Activated CD4-positive, alpha-beta T cell treated with anti-CD3 and anti-CD28 coated beads, Interleukin-2, amount 50 U/mL, for 48 hours (primary cell): ENCODE measurements at regions not wholly inside any gene's neighbourhood (a gene's known extent, or its start where the extent isn't known, plus 50 kb on each side); places are given as distances from the start of the nearest gene placed in this dataset.

Source experiments
- DNase-seq, 2 experiments: peaks; one replicate each; pipeline ENCODE4 v3.0.0-alpha.2; 2020

DNA sequence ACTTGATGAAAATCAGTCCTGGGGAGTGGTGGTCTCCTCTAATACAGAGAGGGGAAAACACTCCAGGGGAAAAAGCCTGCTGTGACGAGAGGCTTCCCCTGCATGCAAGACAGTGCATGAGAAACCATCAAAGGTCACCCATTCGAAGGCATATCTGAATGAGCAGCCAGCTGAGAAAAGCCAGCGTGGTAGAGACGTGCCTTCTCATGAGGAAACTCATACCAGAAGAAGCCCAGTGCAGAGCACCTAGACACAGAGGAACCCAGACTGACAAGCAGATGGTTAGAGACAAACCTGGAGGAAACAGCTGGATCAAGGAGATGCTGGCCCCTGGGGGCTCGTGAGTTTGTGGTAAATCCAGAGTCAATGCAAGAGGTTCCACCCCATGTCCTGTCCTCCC, 534.8 kb downstream of the BRD1 start:
- no peak for DNase-seq

- DNase-seq, result no peak
Measured at GRCh38 chr22:49291781-49292180, 535.9 kb downstream of the BRD1 start.

DNA sequence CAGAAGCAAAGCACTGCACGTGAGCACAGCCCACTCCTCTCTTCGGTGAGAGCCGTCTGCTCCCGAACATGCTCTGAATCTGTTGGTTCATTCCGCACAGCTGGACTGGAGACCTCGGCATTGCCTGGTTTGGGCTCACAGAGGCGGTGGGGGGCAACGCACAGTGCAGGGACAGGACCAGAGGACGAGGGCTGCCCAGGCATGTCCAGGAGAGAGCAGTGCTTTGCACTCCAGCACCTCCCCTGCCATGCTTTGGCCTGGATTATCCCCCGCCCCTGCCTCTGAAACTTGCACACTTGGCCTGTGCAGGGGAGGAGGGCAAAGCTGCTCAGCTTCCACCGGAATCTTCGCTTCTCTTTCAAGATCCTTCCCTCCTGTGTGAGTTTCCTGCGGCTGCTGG, 536.5 kb downstream of the BRD1 start:
- no peak for DNase-seq

- DNase-seq, result no peak
Measured at GRCh38 chr22:49290711-49291110, 537.0 kb downstream of the BRD1 start.

GRCh38 chr22:49289822-49290679, 537.6 kb downstream of the BRD1 start:
- no peak for DNase-seq

GRCh38 chr22:49286181-49286760, 541.4 kb downstream of the BRD1 start:
- DNase-seq, result no peak

DNA sequence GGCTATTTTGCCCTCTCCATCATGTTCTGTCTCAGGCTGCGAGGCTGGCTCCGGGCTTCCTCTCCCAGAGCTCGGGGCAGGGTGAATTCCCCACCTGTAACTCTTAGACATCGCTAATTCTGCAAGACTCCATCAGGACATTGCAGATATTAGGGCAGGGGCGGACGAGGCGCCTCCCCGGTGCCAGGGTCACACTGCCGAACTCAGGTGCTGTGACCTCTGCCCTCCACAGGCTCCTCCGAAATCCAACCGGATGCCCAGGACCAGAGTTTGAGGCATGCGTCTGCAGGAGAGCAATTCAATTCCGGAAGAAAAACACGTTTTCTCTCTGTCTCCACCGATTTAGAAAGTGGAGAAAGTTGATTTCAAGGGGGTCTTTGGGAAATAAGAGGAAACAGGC, 542.7 kb downstream of the BRD1 start:
- DNase-seq, result no peak

- DNase-seq, result no peak
Measured at GRCh38 chr22:49284056-49284784, 543.5 kb downstream of the BRD1 start.

- DNase-seq, result no peak
Measured at GRCh38 chr22:49282596-49282995, 545.1 kb downstream of the BRD1 start.

- DNase-seq, result no peak
Measured at GRCh38 chr22:49281467-49282340, 546.0 kb downstream of the BRD1 start.

- DNase-seq, result no peak
Measured at GRCh38 chr22:49278340-49278739, 549.3 kb downstream of the BRD1 start.

DNA sequence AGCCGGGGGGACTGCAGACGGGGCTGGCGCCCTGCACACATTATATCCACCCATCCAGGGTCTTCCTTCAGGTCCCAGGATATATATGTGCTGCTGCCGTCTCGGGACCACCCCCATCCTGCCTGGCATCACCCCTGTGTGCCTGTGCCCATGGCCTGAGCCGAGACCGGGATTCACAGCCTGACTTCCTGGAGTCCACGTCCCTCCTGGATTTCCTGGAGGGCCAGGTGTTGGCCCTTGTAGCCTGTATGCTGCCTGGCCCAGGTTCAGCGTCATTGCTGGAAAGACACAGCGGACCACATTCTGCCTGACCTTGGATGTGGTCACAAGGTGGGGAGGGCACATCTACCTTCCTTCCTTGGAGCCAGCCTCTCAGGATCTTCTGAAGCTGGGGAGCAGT, 551.1 kb downstream of the BRD1 start:
- DNase-seq, result no peak

DNA sequence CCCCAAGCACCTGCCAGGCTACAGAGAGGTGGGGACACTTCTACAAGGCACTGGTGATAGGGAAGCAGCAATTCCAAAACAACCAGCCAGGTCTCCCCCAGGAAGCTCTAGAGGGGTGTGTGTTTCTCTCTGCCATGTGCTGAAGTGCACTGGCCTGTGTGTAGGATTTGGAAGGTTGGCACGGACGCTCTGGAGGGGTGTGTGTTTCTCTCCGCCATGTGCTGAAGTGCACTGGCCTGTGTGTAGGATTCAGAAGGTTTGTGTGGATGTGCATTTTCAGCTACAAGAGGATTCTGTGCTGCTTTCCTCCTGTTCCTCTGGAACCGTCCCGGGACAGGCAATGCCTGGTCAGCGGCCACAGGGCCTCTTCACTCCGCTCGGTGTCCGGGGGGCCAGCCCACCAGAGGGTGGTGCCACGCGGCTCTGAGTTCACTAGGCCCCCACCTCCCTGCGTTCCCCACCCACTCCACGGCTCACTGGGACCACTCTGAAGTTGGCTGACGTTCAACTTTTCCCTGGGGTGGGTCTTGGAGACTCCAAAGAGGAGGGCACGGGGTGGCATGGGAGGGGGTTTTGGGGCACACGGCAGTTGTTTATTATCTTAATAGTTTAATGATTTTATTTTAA, 552.8 kb downstream of the BRD1 start:
- DNase-seq, result no peak

DNA sequence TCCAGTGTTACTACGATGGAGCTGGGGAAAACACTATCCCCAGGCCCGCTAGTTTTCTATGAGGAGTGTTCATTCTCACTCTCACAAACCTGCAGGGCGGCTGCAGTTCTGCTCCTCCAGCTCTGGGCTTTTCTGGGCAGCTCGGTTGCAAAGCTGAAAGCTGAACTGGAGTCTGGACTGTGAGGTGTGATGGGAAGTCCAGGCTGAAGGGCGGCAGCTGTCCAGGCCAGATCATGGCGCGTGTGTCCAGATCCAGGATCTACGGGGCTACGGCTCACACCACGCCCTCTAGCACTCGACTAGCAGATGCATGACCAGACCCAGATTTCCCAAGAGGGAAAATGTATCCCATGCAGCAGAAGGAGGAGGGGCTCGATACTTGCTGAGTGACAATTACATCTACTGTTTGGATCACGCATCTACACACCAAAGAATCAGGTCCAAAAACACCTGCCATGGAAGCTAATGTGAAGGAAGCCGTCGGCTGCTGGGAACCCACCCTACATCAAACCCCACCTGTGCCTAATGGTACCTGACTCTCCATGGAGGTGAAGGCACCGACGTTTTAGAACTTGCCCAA, 555.0 kb downstream of the BRD1 start:
- DNase-seq, result no peak

DNA sequence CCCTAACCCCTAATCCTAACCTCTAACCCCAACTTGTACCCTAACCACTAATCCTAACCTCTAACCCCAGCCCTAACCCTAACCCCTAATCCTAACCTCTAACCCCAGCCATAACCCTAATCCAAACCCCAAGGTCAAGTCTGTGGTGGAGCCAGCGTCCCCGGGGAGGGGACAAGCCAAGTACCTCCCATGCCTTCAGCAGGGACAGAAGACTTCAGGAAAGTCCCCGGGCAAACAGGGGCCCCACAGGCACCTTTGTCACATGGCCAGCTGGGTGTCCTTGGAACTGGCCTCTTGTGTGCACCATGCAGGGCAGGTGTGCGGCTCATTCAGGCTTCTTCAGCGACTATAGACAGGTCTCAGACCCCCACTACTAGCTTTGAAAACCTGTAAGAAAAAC, 555.8 kb downstream of the BRD1 start:
- DNase-seq, result no peak

- DNase-seq, result no peak
Measured at GRCh38 chr22:49271369-49271727, 556.3 kb downstream of the BRD1 start.

DNA sequence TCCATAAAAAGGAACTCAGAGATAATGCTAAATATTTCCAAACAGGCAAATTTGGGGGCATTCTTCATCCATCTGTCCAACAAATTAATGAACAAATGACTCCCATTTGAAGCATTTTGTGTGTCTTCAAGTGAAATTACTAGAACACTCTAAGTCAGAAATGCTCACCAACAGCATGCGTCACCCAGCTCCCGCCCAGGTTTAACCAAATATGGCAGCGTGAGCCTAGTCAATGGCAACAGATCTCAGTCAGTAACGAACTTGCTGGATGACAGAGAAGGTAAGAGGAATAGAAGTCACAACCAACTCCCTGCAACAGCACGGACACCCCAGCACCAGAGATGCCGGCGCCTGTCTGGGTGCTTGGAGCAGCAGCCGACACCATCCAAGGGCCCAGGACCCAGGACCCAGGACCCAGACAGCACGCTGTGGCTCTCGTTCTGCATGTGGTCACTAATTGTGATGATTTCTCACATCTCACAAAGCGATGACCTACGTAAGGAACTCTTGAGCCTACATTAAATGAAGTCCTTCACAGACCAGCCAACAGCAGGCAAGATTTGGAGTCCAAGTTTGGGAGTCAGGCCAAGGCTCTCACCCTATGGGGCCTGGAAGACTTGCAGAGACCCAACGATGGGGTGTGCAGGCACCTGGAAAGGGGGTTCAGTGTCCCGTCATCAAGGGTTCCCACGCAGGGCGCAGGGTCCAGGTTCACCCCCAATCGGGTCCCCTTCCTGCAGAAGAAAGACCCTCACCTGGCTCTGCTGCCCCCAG, 556.9 kb downstream of the BRD1 start:
- no peak for DNase-seq

DNA sequence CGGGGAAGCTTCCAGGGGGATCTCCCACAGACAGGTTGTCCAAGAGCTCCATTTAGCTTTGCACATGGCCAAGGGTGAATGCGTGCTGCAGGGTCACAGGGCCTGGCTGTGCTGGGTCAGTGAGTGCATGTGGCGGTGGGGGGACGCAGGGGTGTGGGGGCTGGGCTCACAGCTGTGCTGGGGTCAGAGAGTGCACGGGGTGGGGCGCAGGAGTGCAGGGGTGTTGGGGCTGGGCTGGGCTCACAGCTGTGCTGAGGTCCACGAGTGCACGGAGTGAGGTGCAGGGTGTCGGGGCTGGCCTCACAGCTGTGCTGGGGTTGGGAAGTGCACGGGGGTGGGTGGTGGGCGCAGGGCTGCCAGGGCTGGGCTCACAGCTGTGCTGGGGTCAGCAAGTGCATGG, 557.7 kb downstream of the BRD1 start:
- no peak for DNase-seq

GRCh38 chr22:49269371-49269770, 558.3 kb downstream of the BRD1 start:
- DNase-seq, result no peak

- no peak for DNase-seq
Measured at GRCh38 chr22:49268924-49269323, 558.7 kb downstream of the BRD1 start.

- no peak for DNase-seq
Measured at GRCh38 chr22:49267996-49268395, 559.7 kb downstream of the BRD1 start.
